ENCODE measurements at regions not wholly inside any gene's neighbourhood (a gene's known extent, or its start where the extent isn't known, plus 50 kb on each side); places are given as distances from the start of the nearest gene placed in this dataset.

- no peaks in the 10 kb centered on the region for H3K27me3 ChIP-seq (ENCODE audit: control insufficient read depth in 1 of 2, insufficient read depth in 2 of 2, low read length in 2 of 2)
- H3K4me3 ChIP-seq (ENCODE audit: low read length), result no peak overlapping the region
- Mint-ChIP-seq H3K36me3 (ENCODE audit: low read depth) (no peaks in the 10 kb centered on the region), H3K9me3 (no peaks in the 10 kb centered on the region), H3K4me3 (no peak overlapping the region), H3K27ac (no peak overlapping the region), H3K27me3 (no peaks in the 10 kb centered on the region), H3K4me1 (ENCODE audit: low read depth) (no peaks in the 10 kb centered on the region)
- intact Hi-C loops (cut with DNase I, micrococcal nuclease), result no loop called here
- no peaks in the 10 kb centered on the region for H3K4me1 ChIP-seq (ENCODE audit: insufficient read depth, low read length)
- TF ChIP-seq, protein P1, sequence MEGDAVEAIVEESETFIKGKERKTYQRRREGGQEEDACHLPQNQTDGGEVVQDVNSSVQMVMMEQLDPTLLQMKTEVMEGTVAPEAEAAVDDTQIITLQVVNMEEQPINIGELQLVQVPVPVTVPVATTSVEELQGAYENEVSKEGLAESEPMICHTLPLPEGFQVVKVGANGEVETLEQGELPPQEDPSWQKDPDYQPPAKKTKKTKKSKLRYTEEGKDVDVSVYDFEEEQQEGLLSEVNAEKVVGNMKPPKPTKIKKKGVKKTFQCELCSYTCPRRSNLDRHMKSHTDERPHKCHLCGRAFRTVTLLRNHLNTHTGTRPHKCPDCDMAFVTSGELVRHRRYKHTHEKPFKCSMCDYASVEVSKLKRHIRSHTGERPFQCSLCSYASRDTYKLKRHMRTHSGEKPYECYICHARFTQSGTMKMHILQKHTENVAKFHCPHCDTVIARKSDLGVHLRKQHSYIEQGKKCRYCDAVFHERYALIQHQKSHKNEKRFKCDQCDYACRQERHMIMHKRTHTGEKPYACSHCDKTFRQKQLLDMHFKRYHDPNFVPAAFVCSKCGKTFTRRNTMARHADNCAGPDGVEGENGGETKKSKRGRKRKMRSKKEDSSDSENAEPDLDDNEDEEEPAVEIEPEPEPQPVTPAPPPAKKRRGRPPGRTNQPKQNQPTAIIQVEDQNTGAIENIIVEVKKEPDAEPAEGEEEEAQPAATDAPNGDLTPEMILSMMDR (IDR thresholded peaks at IDR 0.05), result no peak
- no peak overlapping the region for H3K27ac ChIP-seq (ENCODE audit: low read depth in 1 of 2, low read length in 2 of 2)
- CTCF ChIA-PET, result no interaction called here
- ATAC-seq (ENCODE audit: poor library complexity), result no peak
- no peaks in the 10 kb centered on the region for H3K36me3 ChIP-seq (ENCODE audit: insufficient read depth, low read length)
- DNase-seq, result no peak
- H3K9me3 ChIP-seq (ENCODE audit: control insufficient read depth in 1 of 2, insufficient read depth in 1 of 2, low read length in 2 of 2), result peaks cover 0 to 5% of the 10 kb centered on the region in 2 experiments
- POLR2A ChIA-PET, result no interaction called here
Observed at GRCh38 chr1:79386730-79387129, 380.2 kb upstream of the ADGRL4 start.

- Mint-ChIP-seq H3K4me1 (ENCODE audit: low read depth) (no peaks in the 10 kb centered on the region), H3K27me3 (no peaks in the 10 kb centered on the region), H3K9me3 (no peaks in the 10 kb centered on the region), H3K36me3 (ENCODE audit: low read depth) (no peaks in the 10 kb centered on the region), H3K27ac (no peak overlapping the region), H3K4me3 (no peak overlapping the region)
- DNase-seq (no peak), ATAC-seq (ENCODE audit: poor library complexity) (no peak)
- POLR2A ChIA-PET, result no interaction called here
- H3K36me3 ChIP-seq (ENCODE audit: insufficient read depth, low read length), result no peaks in the 10 kb centered on the region
- TF ChIP-seq, protein P1 (IDR thresholded peaks at IDR 0.05), result no peak
- no peak overlapping the region for H3K4me3 ChIP-seq (ENCODE audit: low read length)
- no peaks in the 10 kb centered on the region for H3K27me3 ChIP-seq (ENCODE audit: control insufficient read depth in 1 of 2, insufficient read depth in 2 of 2, low read length in 2 of 2)
- intact Hi-C loops (cut with DNase I, micrococcal nuclease), result no loop called here
- CTCF ChIA-PET, result no interaction called here
- H3K27ac ChIP-seq (ENCODE audit: low read depth in 1 of 2, low read length in 2 of 2), result no peak overlapping the region
- peaks cover 0 to 3% of the 10 kb centered on the region in 2 experiments for H3K9me3 ChIP-seq (ENCODE audit: control insufficient read depth in 1 of 2, insufficient read depth in 1 of 2, low read length in 2 of 2)
- H3K4me1 ChIP-seq (ENCODE audit: insufficient read depth, low read length), result no peaks in the 10 kb centered on the region
Observed at GRCh38 chr1:79380078-79380477, 373.5 kb upstream of the ADGRL4 start.

DNA sequence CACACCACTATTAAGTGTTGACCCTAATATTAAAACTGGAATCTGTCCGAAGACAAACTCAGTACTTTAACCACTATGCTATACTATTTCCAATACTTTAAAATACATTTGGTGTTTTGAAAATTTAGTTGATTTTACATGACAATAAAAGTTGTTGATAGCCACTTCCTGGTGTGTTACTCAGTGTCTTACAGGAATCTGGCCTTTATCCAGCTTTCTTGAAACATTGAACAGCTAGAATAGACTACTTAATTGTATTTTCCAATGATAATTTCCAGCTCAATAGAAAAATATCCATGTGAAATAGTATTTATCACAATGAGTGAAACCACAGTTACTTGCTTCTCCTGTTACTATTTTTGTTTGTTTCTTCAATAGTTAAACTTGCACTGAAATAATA lies 369.6 kb upstream of the ADGRL4 start:
- intact Hi-C loops (cut with DNase I, micrococcal nuclease), result no loop called here
- DNase-seq (no peak), ATAC-seq (ENCODE audit: poor library complexity) (no peak)
- no peak overlapping the region for H3K4me3 ChIP-seq (ENCODE audit: low read length)
- Mint-ChIP-seq H3K4me1 (ENCODE audit: low read depth) (no peaks in the 10 kb centered on the region), H3K27me3 (no peaks in the 10 kb centered on the region), H3K4me3 (no peak overlapping the region), H3K9me3 (no peaks in the 10 kb centered on the region), H3K27ac (no peak overlapping the region), H3K36me3 (ENCODE audit: low read depth) (no peaks in the 10 kb centered on the region)
- POLR2A ChIA-PET, result no interaction called here
- H3K36me3 ChIP-seq (ENCODE audit: insufficient read depth, low read length), result no peaks in the 10 kb centered on the region
- CTCF ChIA-PET, result no interaction called here
- no peak overlapping the region for H3K27ac ChIP-seq (ENCODE audit: low read depth in 1 of 2, low read length in 2 of 2)
- H3K27me3 ChIP-seq (ENCODE audit: control insufficient read depth in 1 of 2, insufficient read depth in 2 of 2, low read length in 2 of 2), result no peaks in the 10 kb centered on the region
- TF ChIP-seq, protein P1 (IDR thresholded peaks at IDR 0.05), result no peak
- no peaks in the 10 kb centered on the region for H3K9me3 ChIP-seq (ENCODE audit: control insufficient read depth in 1 of 2, insufficient read depth in 1 of 2, low read length in 2 of 2)
- no peaks in the 10 kb centered on the region for H3K4me1 ChIP-seq (ENCODE audit: insufficient read depth, low read length)
